ENCODE measurements at regions not wholly inside any gene's neighbourhood (a gene's known extent, or its start where the extent isn't known, plus 50 kb on each side); places are given as distances from the start of the nearest gene placed in this dataset.

DNA sequence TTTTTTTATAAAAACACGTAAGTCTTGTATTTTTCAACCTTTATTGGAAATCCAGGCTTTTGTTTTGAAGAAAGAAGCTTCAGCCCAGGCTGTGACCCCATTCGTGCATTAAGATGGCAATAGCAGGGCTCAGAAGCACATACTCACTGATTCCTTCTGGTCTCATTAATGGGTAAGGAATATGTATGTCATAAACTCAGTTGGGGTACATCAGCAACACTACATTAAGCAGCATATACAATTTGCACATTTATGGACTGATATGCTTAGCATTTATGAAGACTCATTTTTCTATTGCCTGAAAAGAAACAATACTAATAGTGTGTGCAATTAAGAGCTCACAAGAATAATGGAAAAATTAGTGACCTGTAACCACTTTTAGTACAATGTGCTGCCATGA is 945.4 kb upstream of the PRMT6 start:
- H3K4me3 ChIP-seq (replicated peaks; ENCODE audit: insufficient read depth, low read length): no peak overlapping the region
- no peak overlapping the region for H3K27ac ChIP-seq (replicated peaks)
- no peak for DNase-seq (ENCODE audit: low read depth in 1 of 2, low spot score in 1 of 2)
- TF ChIP-seq, protein P1, sequence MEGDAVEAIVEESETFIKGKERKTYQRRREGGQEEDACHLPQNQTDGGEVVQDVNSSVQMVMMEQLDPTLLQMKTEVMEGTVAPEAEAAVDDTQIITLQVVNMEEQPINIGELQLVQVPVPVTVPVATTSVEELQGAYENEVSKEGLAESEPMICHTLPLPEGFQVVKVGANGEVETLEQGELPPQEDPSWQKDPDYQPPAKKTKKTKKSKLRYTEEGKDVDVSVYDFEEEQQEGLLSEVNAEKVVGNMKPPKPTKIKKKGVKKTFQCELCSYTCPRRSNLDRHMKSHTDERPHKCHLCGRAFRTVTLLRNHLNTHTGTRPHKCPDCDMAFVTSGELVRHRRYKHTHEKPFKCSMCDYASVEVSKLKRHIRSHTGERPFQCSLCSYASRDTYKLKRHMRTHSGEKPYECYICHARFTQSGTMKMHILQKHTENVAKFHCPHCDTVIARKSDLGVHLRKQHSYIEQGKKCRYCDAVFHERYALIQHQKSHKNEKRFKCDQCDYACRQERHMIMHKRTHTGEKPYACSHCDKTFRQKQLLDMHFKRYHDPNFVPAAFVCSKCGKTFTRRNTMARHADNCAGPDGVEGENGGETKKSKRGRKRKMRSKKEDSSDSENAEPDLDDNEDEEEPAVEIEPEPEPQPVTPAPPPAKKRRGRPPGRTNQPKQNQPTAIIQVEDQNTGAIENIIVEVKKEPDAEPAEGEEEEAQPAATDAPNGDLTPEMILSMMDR (IDR thresholded peaks at IDR 0.05; ENCODE audit: insufficient read depth, low read length): no peak
- no peak for TF ChIP-seq SPI1 (IDR thresholded peaks at IDR 0.05; ENCODE audit: borderline replicate concordance, low read depth)
- no peak for TF ChIP-seq POLR2AphosphoS5 (IDR thresholded peaks at IDR 0.05; ENCODE audit: low read depth)
- TF ChIP-seq GABPA (IDR thresholded peaks at IDR 0.05; ENCODE audit: low read depth): no peak
- TF ChIP-seq, protein P2, sequence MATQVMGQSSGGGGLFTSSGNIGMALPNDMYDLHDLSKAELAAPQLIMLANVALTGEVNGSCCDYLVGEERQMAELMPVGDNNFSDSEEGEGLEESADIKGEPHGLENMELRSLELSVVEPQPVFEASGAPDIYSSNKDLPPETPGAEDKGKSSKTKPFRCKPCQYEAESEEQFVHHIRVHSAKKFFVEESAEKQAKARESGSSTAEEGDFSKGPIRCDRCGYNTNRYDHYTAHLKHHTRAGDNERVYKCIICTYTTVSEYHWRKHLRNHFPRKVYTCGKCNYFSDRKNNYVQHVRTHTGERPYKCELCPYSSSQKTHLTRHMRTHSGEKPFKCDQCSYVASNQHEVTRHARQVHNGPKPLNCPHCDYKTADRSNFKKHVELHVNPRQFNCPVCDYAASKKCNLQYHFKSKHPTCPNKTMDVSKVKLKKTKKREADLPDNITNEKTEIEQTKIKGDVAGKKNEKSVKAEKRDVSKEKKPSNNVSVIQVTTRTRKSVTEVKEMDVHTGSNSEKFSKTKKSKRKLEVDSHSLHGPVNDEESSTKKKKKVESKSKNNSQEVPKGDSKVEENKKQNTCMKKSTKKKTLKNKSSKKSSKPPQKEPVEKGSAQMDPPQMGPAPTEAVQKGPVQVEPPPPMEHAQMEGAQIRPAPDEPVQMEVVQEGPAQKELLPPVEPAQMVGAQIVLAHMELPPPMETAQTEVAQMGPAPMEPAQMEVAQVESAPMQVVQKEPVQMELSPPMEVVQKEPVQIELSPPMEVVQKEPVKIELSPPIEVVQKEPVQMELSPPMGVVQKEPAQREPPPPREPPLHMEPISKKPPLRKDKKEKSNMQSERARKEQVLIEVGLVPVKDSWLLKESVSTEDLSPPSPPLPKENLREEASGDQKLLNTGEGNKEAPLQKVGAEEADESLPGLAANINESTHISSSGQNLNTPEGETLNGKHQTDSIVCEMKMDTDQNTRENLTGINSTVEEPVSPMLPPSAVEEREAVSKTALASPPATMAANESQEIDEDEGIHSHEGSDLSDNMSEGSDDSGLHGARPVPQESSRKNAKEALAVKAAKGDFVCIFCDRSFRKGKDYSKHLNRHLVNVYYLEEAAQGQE (IDR thresholded peaks at IDR 0.05; ENCODE audit: insufficient replicate concordance, low read depth): no peak
- no peaks in the 10 kb centered on the region for H3K27me3 ChIP-seq (ENCODE audit: insufficient read depth, poor library complexity, severe bottlenecking)

DNA sequence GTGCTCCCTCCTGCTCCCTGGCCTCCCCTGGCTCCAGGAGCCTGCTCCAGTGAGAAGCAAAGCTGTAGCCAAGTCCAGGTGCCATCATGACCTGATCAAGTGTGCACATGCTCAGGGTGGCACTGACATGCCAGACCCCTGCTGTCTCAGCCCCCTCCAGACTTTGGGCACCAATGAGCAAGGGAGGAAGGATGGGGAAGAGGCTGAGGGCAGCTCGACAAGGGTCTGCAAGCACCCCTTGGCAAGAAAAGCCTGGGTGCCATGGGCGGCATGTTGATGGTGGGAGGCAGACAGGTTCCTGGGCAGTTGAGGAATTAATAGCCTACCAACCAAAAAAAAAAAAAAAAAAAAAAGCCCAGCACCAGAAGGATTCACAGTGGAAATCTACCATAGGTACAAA is 942.6 kb upstream of the PRMT6 start:
- DNase-seq (ENCODE audit: low read depth in 1 of 2, low spot score in 1 of 2): no peak
- Histone ChIP-seq H3K27me3 (ENCODE audit: insufficient read depth, poor library complexity, severe bottlenecking) (no peaks in the 10 kb centered on the region), H3K4me3 (replicated peaks; ENCODE audit: insufficient read depth, low read length) (no peak overlapping the region), H3K27ac (replicated peaks) (no peak overlapping the region)
- TF ChIP-seq, protein P1 (IDR thresholded peaks at IDR 0.05; ENCODE audit: insufficient read depth, low read length): no peak
- TF ChIP-seq POLR2AphosphoS5 (IDR thresholded peaks at IDR 0.05; ENCODE audit: low read depth) (no peak), GABPA (IDR thresholded peaks at IDR 0.05; ENCODE audit: low read depth) (no peak), SPI1 (IDR thresholded peaks at IDR 0.05; ENCODE audit: borderline replicate concordance, low read depth) (no peak)
- TF ChIP-seq, protein P2 (IDR thresholded peaks at IDR 0.05; ENCODE audit: insufficient replicate concordance, low read depth): no peak

DNA sequence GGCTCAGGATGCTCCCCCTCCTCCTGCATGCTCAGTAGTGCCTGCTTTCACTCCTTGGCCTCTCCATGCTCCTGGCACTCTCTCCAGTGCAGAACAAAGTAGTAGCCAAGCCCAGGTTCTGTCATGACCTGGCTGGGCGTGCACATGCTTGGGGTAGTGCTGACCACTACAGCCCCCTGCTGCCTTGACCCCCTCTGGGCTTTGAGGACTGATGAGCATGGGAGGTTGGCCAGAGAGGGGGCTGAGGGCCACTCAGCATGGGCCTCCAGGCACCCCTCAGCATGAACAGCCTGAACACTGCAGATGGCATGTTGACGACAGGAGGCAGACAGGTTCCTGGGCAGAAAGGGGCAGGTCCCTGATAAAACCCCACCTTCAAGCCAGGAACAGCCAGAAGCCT is 935.7 kb upstream of the PRMT6 start:
- no peak for DNase-seq (ENCODE audit: low read depth in 1 of 2, low spot score in 1 of 2)
- H3K4me3 ChIP-seq (replicated peaks; ENCODE audit: insufficient read depth, low read length): no peak overlapping the region
- no peaks in the 10 kb centered on the region for H3K27me3 ChIP-seq (ENCODE audit: insufficient read depth, poor library complexity, severe bottlenecking)
- TF ChIP-seq POLR2AphosphoS5 (IDR thresholded peaks at IDR 0.05; ENCODE audit: low read depth): no peak
- TF ChIP-seq, protein P1 (IDR thresholded peaks at IDR 0.05; ENCODE audit: insufficient read depth, low read length): no peak
- TF ChIP-seq, protein P2 (IDR thresholded peaks at IDR 0.05; ENCODE audit: insufficient replicate concordance, low read depth): no peak
- no peak for TF ChIP-seq SPI1 (IDR thresholded peaks at IDR 0.05; ENCODE audit: borderline replicate concordance, low read depth)
- TF ChIP-seq GABPA (IDR thresholded peaks at IDR 0.05; ENCODE audit: low read depth): no peak
- H3K27ac ChIP-seq (replicated peaks): no peak overlapping the region
